ENCODE measurements at regions not wholly inside any gene's neighbourhood (a gene's known extent, or its start where the extent isn't known, plus 50 kb on each side); places are given as distances from the start of the nearest gene placed in this dataset.
"Not testable (repeated sequence)": the region's sequence is repeated elsewhere in the genome, so short reads cannot be mapped to it uniquely, and the experiment has no call there.

GRCh38 chrX:65879977-65880799 is 159.7 kb downstream of the VSIG4 start:
- DNase-seq: no peak

GRCh38 chrX:65878456-65878855 is 161.4 kb downstream of the VSIG4 start:
- no peak for DNase-seq

- DNase-seq: no peak
These were observed 161.9 kb downstream of the VSIG4 start for GRCh38 chrX:65877953-65878352.

GRCh38 chrX:65875614-65876013 is 164.3 kb downstream of the VSIG4 start:
- DNase-seq: not testable (repeated sequence)

- no peak for DNase-seq
These were observed 165.1 kb downstream of the VSIG4 start for GRCh38 chrX:65874765-65875164.

GRCh38 chrX:65874110-65874509 is 165.8 kb downstream of the VSIG4 start:
- no peak for DNase-seq

- no peak for DNase-seq
These were observed 166.5 kb downstream of the VSIG4 start for GRCh38 chrX:65873385-65873784.

GRCh38 chrX:65871671-65872311 is 168.1 kb downstream of the VSIG4 start:
- no peak for DNase-seq

- DNase-seq: not testable (repeated sequence)
These were observed 169.3 kb downstream of the VSIG4 start for GRCh38 chrX:65870544-65870943.

- DNase-seq: no peak
These were observed 173.1 kb downstream of the VSIG4 start for GRCh38 chrX:65866773-65867172.

GRCh38 chrX:65866146-65866545 is 173.7 kb downstream of the VSIG4 start:
- DNase-seq: no peak

- DNase-seq: no peak
These were observed 177.2 kb downstream of the VSIG4 start for GRCh38 chrX:65862638-65863037.

- no peak for DNase-seq
These were observed 180.6 kb downstream of the VSIG4 start for GRCh38 chrX:65859299-65859698.

- DNase-seq: not testable (repeated sequence)
These were observed 185.4 kb downstream of the VSIG4 start for GRCh38 chrX:65854437-65854836.

GRCh38 chrX:65851306-65851705 is 183.9 kb downstream of the MSN start:
- not testable (repeated sequence) for DNase-seq

- not testable (repeated sequence) for DNase-seq
These were observed 183.4 kb downstream of the MSN start for GRCh38 chrX:65850821-65851220.

- no peak for DNase-seq
These were observed 179.5 kb downstream of the MSN start for GRCh38 chrX:65846974-65847373.

- no peak for DNase-seq
These were observed 173.8 kb downstream of the MSN start for GRCh38 chrX:65841263-65841662.

- no peak for DNase-seq
These were observed 171.2 kb downstream of the MSN start for GRCh38 chrX:65838674-65839073.

GRCh38 chrX:65837875-65838549 is 170.6 kb downstream of the MSN start:
- no peak for DNase-seq

GRCh38 chrX:65831268-65831667 is 163.8 kb downstream of the MSN start:
- no peak for DNase-seq

GRCh38 chrX:65828599-65828998 is 161.1 kb downstream of the MSN start:
- DNase-seq: no peak

GRCh38 chrX:65825226-65825625 is 157.8 kb downstream of the MSN start:
- DNase-seq: not testable (repeated sequence)
